Trophoblast cell (in vitro differentiated cells and primary cell): ENCODE measurements at regions not wholly inside any gene's neighbourhood (a gene's known extent, or its start where the extent isn't known, plus 50 kb on each side); places are given as distances from the start of the nearest gene placed in this dataset.

Experiments
- DNase-seq, 2 donors: peaks; one replicate each; pipeline ENCODE4 v3.0.0-alpha.2; 2016
- H2AFZ ChIP-seq: 2 replicates; pipeline ENCODE4 v1.6.1; 2013; ENCODE audit warnings: low read length, moderate library complexity, mild to moderate bottlenecking; ENCODE audit not compliant: insufficient read depth, poor library complexity
- H2AK5ac ChIP-seq: 2 replicates; pipeline ENCODE4 v1.6.1; 2013; ENCODE audit warnings: mild to moderate bottlenecking, low read length
- H2BK120ac ChIP-seq: 2 replicates; pipeline ENCODE4 v1.6.1; 2013; ENCODE audit warnings: low read length, mild to moderate bottlenecking, moderate library complexity; ENCODE audit not compliant: insufficient read depth, poor library complexity
- H2BK12ac ChIP-seq: 2 replicates; pipeline ENCODE4 v1.6.1; 2013; ENCODE audit warnings: mild to moderate bottlenecking, low read length, moderate library complexity
- H2BK5ac ChIP-seq: 2 replicates; pipeline ENCODE4 v1.6.1; 2013; ENCODE audit warnings: low read length, low read depth, moderate library complexity, mild to moderate bottlenecking; ENCODE audit not compliant: poor library complexity
- H3K14ac ChIP-seq: 2 replicates; pipeline ENCODE4 v1.6.1; 2013; ENCODE audit warnings: mild to moderate bottlenecking, low read length
- H3K18ac ChIP-seq: 2 replicates; pipeline ENCODE4 v1.6.1; 2013; ENCODE audit warnings: mild to moderate bottlenecking, low read length
- H3K23ac ChIP-seq: 2 replicates; pipeline ENCODE4 v1.6.1; 2013; ENCODE audit warnings: low read length
- H3K27ac ChIP-seq: 2 replicates; pipeline ENCODE4 v1.5.1; 2013; ENCODE audit warnings: low read depth, mild to moderate bottlenecking, inconsistent platforms, low read length, moderate library complexity
- H3K27me3 ChIP-seq: 2 replicates; pipeline ENCODE4 v1.6.1; 2013; ENCODE audit warnings: inconsistent platforms, mild to moderate bottlenecking, low read length, moderate library complexity; ENCODE audit not compliant: insufficient read depth
- H3K36me3 ChIP-seq, 2 experiments: 1 replicate in 1 of 2; 2 replicates in 1 of 2; pipeline ENCODE4 v1.6.1; 2013; ENCODE audit warnings: low read length in 2 of 2, mild to moderate bottlenecking in 2 of 2, moderate library complexity in 1 of 2; ENCODE audit not compliant: insufficient read depth in 2 of 2, control insufficient read depth in 1 of 2
- H3K4ac ChIP-seq: 2 replicates; pipeline ENCODE4 v1.6.1; 2013; ENCODE audit warnings: low read depth, mild to moderate bottlenecking, low read length, moderate library complexity
- H3K4me1 ChIP-seq, 2 experiments: 1 replicate in 1 of 2; 2 replicates in 1 of 2; pipeline ENCODE4 v1.6.1; 2013; ENCODE audit warnings: low read length in 2 of 2, mild to moderate bottlenecking in 2 of 2, moderate library complexity in 1 of 2; ENCODE audit not compliant: insufficient read depth in 2 of 2, control insufficient read depth in 1 of 2
- H3K4me2 ChIP-seq: 2 replicates; pipeline ENCODE4 v1.6.1; 2013; ENCODE audit warnings: inconsistent platforms, mild to moderate bottlenecking, low read length, moderate library complexity
- H3K4me3 ChIP-seq: 2 replicates; pipeline ENCODE4 v1.5.1; 2013; ENCODE audit warnings: mild to moderate bottlenecking, low read depth, low read length, inconsistent platforms
- H3K79me1 ChIP-seq: one replicate; pipeline ENCODE4 v1.6.1; 2013; ENCODE audit warnings: low read length
- H3K79me2 ChIP-seq: 2 replicates; pipeline ENCODE4 v1.6.1; 2013; ENCODE audit warnings: low read length, mild to moderate bottlenecking; ENCODE audit not compliant: control insufficient read depth, insufficient read depth, poor library complexity
- H3K9ac ChIP-seq: 2 replicates; pipeline ENCODE4 v1.6.1; 2013; ENCODE audit warnings: mild to moderate bottlenecking, low read length
- H3K9me3 ChIP-seq: 2 replicates; pipeline ENCODE4 v1.6.1; 2013; ENCODE audit warnings: low read depth, mild to moderate bottlenecking, control low read depth, inconsistent platforms, low read length; ENCODE audit not compliant: insufficient read depth
- H4K12ac ChIP-seq: 2 replicates; pipeline ENCODE4 v1.6.1; 2013; ENCODE audit warnings: low read depth, mild to moderate bottlenecking, low read length, moderate library complexity
- H4K8ac ChIP-seq: 2 replicates; pipeline ENCODE4 v1.6.1; 2013; ENCODE audit warnings: low read depth, mild to moderate bottlenecking, low read length, moderate library complexity
- H4K91ac ChIP-seq: one replicate; pipeline ENCODE4 v1.6.1; 2013; ENCODE audit warnings: low read depth, mild to moderate bottlenecking, low read length, moderate library complexity
- WGBS: extraction: QIAGEN DNeasy Blood & Tissue Kit; methylation state at CpG from one replicate; pipeline ENCODE4 v1.1.7; 2013; ENCODE audit warnings: missing lambda C conversion rate; ENCODE audit not compliant: insufficient read length, insufficient coverage; ENCODE audit errors: extremely low coverage; 5-methylcytosine and 5-hydroxymethylcytosine counted together

DNA sequence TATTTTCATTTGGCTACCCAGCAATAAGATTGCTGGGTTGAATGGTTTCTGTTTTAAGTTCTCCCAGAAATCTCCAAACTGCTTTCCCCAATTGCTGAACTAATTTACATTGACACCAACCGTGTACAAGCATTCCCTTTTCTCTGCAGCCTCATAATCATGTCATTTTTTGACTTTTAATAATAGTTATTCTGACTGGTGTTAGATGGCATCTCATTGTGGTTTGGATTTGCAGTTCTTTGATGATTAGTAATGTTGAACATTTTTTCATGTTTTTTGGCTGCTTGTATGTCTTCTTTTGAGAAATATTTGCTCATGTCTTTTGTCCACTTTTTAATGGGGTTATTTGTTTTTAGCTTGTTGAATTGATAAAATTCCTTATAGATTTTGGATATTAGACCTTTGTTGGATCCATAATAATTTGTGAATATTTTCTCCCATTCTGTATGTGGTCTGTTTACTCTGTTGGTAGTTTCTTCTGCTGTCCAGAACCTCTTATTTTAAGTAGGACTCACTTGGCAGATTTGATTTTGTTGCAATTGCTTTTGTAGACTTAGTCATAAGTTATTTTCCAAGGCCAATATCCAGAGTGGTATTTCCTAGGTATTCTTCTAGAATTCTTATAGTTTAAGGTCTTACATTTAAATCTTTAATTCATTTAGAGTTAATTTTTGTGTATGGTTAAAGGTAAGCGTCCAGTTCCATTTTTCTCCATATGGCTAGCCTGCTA is 793.7 kb downstream of the BRINP1 start:
- Histone ChIP-seq H3K18ac (no peak overlapping the region), H4K8ac (no peak overlapping the region), H3K9me3 (no peaks in the 10 kb centered on the region), H3K23ac (no peak overlapping the region), H3K36me3 (no peaks in the 10 kb centered on the region), H3K4ac (no peak overlapping the region), H3K27me3 (no peaks in the 10 kb centered on the region), H2AK5ac (no peak overlapping the region), H2AFZ (no peak overlapping the region), H3K14ac (no peak overlapping the region), H4K91ac (no peak overlapping the region), H3K4me3 (no peak overlapping the region), H2BK5ac (no peak overlapping the region), H2BK12ac (no peak overlapping the region), H3K4me1 (no peaks in the 10 kb centered on the region), H3K79me1 (no peaks in the 10 kb centered on the region), H3K79me2 (no peaks in the 10 kb centered on the region), H2BK120ac (no peak overlapping the region), H3K9ac (no peak overlapping the region), H4K12ac (no peak overlapping the region), H3K27ac (no peak overlapping the region), H3K4me2 (no peak overlapping the region)
- no peak for DNase-seq
- no CpG with 5 or more reads among the region's 2 CpGs for WGBS

GRCh38 chr9:118577121-118577520 is 792.1 kb downstream of the BRINP1 start:
- H3K27me3 ChIP-seq, result no peaks in the 10 kb centered on the region
- H3K23ac ChIP-seq, result no peak overlapping the region
- no peak overlapping the region for H4K8ac ChIP-seq
- no peak overlapping the region for H3K4ac ChIP-seq
- no peaks in the 10 kb centered on the region for H3K79me2 ChIP-seq
- H3K14ac ChIP-seq, result no peak overlapping the region
- no peak overlapping the region for H3K4me3 ChIP-seq
- no peak overlapping the region for H4K91ac ChIP-seq
- H3K27ac ChIP-seq, result no peak overlapping the region
- no CpG with 5 or more reads among the region's 1 CpG for WGBS
- DNase-seq, result peak in 1 of 2 donors; percentile 6
- H2AFZ ChIP-seq, result no peak overlapping the region
- H3K4me2 ChIP-seq, result no peak overlapping the region
- no peak overlapping the region for H3K18ac ChIP-seq
- no peaks in the 10 kb centered on the region for H3K36me3 ChIP-seq
- H3K4me1 ChIP-seq, result no peaks in the 10 kb centered on the region
- no peak overlapping the region for H2BK12ac ChIP-seq
- H3K9me3 ChIP-seq, result no peaks in the 10 kb centered on the region
- H3K9ac ChIP-seq, result no peak overlapping the region
- H2BK5ac ChIP-seq, result no peak overlapping the region
- H2AK5ac ChIP-seq, result no peak overlapping the region
- no peak overlapping the region for H4K12ac ChIP-seq
- no peaks in the 10 kb centered on the region for H3K79me1 ChIP-seq
- H2BK120ac ChIP-seq, result no peak overlapping the region

GRCh38 chr9:118578467-118578866 is 790.8 kb downstream of the BRINP1 start:
- no peaks in the 10 kb centered on the region for H3K27me3 ChIP-seq
- no peak overlapping the region for H3K9ac ChIP-seq
- H3K23ac ChIP-seq, result no peak overlapping the region
- H3K4me1 ChIP-seq, result no peaks in the 10 kb centered on the region
- H2AFZ ChIP-seq, result no peak overlapping the region
- no peak overlapping the region for H3K4me3 ChIP-seq
- H3K79me1 ChIP-seq, result no peaks in the 10 kb centered on the region
- no peak overlapping the region for H4K8ac ChIP-seq
- no peak overlapping the region for H4K91ac ChIP-seq
- no peak for DNase-seq
- H3K4ac ChIP-seq, result no peak overlapping the region
- no peak overlapping the region for H3K27ac ChIP-seq
- H3K9me3 ChIP-seq, result no peaks in the 10 kb centered on the region
- H3K14ac ChIP-seq, result no peak overlapping the region
- no peak overlapping the region for H2BK12ac ChIP-seq
- H3K18ac ChIP-seq, result no peak overlapping the region
- H3K79me2 ChIP-seq, result no peaks in the 10 kb centered on the region
- no peak overlapping the region for H2BK120ac ChIP-seq
- H3K36me3 ChIP-seq, result no peaks in the 10 kb centered on the region
- H2AK5ac ChIP-seq, result no peak overlapping the region
- no peak overlapping the region for H3K4me2 ChIP-seq
- no peak overlapping the region for H2BK5ac ChIP-seq
- H4K12ac ChIP-seq, result no peak overlapping the region

DNA sequence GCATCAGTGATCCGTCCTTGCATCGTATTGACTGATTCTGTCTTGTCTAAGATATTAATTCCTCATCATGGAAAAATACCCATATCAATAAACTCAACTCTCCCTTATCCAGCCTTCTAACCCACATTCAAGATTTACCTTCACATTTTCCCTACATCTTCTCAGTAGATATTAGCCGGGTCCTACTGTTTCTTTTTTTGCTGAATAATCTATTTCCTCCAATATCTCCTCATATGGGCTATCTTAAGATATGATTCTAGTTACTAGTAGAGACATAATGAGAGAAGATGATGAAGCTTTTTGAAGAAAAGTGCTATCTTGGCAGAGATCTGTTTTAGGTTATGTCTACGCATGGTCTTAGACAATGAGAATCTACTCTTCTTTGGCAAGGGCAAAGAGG is 785.8 kb downstream of the BRINP1 start:
- Histone ChIP-seq H4K8ac (no peak overlapping the region), H3K27me3 (no peaks in the 10 kb centered on the region), H3K9ac (no peak overlapping the region), H3K79me2 (no peaks in the 10 kb centered on the region), H3K23ac (no peak overlapping the region), H3K79me1 (no peaks in the 10 kb centered on the region), H3K18ac (no peak overlapping the region), H3K14ac (no peak overlapping the region), H3K4ac (no peak overlapping the region), H3K4me1 (no peaks in the 10 kb centered on the region), H3K4me3 (no peak overlapping the region), H2BK5ac (no peak overlapping the region), H3K4me2 (no peak overlapping the region), H4K12ac (no peak overlapping the region), H4K91ac (no peak overlapping the region), H3K36me3 (no peaks in the 10 kb centered on the region), H3K9me3 (no peaks in the 10 kb centered on the region), H2AFZ (no peak overlapping the region), H3K27ac (no peak overlapping the region), H2AK5ac (no peak overlapping the region), H2BK12ac (no peak overlapping the region), H2BK120ac (no peak overlapping the region)
- WGBS, result no CpG with 5 or more reads among the region's 4 CpGs
- DNase-seq, result no peak
